Fibroblast of lung (primary cell): ENCODE measurements at regions not wholly inside any gene's neighbourhood (a gene's known extent, or its start where the extent isn't known, plus 50 kb on each side); places are given as distances from the start of the nearest gene placed in this dataset.

Experiments
- CTCF ChIP-seq, 2 donors: IDR thresholded peaks in 1 of 2; conservative IDR thresholded peaks in 1 of 2; 1 replicate in 1 of 2; 2 replicates in 1 of 2; pipeline ENCODE4 v1.5.1; 2011 to 2012; ENCODE audit warnings: low read length in 2 of 2, control low read depth in 1 of 2, inconsistent platforms in 1 of 2, low read depth in 1 of 2, mild to moderate bottlenecking in 1 of 2
- EZH2 ChIP-seq: IDR thresholded peaks from 2 replicates; pipeline ENCODE4 v1.5.1; 2012; ENCODE audit warnings: low read length, control low read depth, mild to moderate bottlenecking; ENCODE audit errors: missing control alignments

DNA sequence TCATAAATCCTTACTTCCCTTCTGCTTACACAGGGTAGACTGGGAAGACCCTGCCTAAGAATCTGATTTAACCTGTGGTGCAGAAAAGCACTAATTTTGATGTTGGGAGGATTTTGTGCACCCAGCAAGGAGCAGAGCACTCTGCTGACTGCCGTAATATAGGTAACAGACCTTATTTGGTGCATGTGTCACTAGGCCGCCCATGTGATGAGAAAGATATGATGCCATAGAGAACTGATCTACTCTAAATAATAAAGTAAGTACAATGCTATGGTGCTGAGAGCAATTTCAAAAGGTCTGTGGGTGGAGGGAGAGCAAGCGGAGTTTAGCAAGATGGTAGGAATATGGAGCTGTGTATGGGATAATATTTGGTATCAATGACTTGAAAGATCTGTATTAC is 1663.6 kb upstream of the SEL1L start:
- TF ChIP-seq CTCF (conservative IDR thresholded peaks at IDR 0.05 in 1 of 2, IDR thresholded peaks at IDR 0.05 in 1 of 2; ENCODE audit: low read depth in 1 of 2, low read length in 2 of 2) = no peak
- no peak for TF ChIP-seq EZH2
